Mucosa of descending colon (tissue), 3 donors: ENCODE measurements at regions not wholly inside any gene's neighbourhood (a gene's known extent, or its start where the extent isn't known, plus 50 kb on each side); places are given as distances from the start of the nearest gene placed in this dataset.

Experiments
- ATAC-seq: fragments of 200-7000 bp; cut with Tn5 transposase; one replicate; pipeline ENCODE4 v1.9.1; 2020; ENCODE audit warnings: mild to moderate bottlenecking, moderate library complexity
- DNase-seq, 3 donors: peaks; one replicate each; pipeline ENCODE4 v3.0.0-alpha.2; 2020
- H3K36me3 ChIP-seq: fragments of 200-600 bp; one replicate; pipeline ENCODE4 v1.8.0; 2021; ENCODE audit warnings: low read depth, mild to moderate bottlenecking
- H3K4me1 ChIP-seq: fragments of 200-600 bp; one replicate; pipeline ENCODE4 v1.8.0; 2021; ENCODE audit warnings: low read depth, mild to moderate bottlenecking
- H3K4me3 ChIP-seq: fragments of 200-600 bp; one replicate; pipeline ENCODE4 v1.8.0; 2021; ENCODE audit warnings: mild to moderate bottlenecking
- H3K9me3 ChIP-seq: fragments of 200-600 bp; one replicate; pipeline ENCODE4 v1.8.0; 2021; ENCODE audit warnings: mild to moderate bottlenecking
- intact Hi-C, 2 donors: fragments of 100-400 bp; cut with DNase I in 1 of 2; cut with micrococcal nuclease in 1 of 2; formaldehyde crosslinking; loops; one replicate each; pipeline versions ENCODE4 v1.11.0 to v1.11.1; 2022; cut with DNase I, micrococcal nuclease
- TF ChIP-seq, protein P1 (sequence below): fragments of 200-600 bp; IDR thresholded peaks from one replicate; pipeline ENCODE4 v1.8.0; 2022; ENCODE audit warnings: antibody characterized with exemption, mild to moderate bottlenecking
- donor health status: DM: no; HTN: no; CAD: no; lungs with moderate emphysema.
- donor health status: DM: no; HTN: no; CAD: no.
- donor health status: DM: no; HTN: yes; CAD: no.

DNA sequence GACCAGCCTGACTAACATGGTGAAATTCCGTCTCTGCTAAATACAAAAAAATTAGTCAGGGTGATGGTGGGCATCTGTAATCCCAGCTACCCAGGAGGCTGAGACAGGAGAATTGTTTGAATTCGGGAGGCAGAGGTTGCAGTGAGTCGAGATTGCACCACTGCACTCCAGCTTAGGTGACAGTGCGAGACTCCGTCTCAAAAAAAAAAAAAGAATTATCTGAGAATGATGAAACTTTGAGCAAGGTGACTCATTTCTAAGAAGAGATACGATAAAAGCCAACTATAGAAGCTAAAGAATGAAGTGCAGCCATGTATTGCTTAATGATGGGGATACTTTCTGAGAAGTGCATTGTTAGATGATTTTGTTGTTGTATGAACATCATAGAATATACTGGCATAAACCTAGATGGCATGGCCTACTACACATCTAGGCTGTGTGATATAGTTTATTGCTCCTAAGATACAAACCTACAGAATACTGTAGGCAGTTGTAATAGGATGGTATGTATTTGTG, 64.7 kb downstream of the SNRPE start:
- intact Hi-C loops, result no loop called here
- no peaks in the 10 kb centered on the region for H3K36me3 ChIP-seq

DNA sequence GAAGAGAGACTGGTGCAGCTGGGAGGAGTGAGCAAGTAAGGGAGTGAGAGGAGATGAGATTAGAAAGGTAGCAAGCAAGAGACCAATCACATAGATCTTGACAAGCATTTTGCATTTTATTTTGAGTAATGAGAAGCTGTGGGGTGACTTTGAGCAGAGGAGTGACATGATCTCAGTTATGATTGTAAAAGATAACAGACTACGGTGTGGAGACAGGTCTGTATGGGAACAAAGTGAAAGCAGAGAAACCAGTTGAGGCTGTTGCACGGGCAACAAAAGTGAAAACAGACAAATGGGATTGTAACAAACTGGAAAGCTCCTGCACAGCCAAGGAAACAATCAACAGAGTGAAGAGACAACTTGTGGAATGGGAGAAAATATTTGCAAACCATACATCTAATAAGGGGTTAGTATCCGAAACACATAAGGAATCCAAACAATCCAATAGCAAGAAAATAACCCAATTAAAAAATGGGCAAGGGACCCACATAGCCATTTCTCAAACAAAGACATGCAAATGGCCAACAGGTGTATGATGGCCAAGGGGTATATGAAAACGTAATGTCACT, 68.4 kb downstream of the SNRPE start:
- Histone ChIP-seq H3K9me3 (no peaks in the 10 kb centered on the region), H3K4me3 (no peak overlapping the region), H3K4me1 (no peaks in the 10 kb centered on the region), H3K36me3 (no peaks in the 10 kb centered on the region)
- TF ChIP-seq, protein P1, sequence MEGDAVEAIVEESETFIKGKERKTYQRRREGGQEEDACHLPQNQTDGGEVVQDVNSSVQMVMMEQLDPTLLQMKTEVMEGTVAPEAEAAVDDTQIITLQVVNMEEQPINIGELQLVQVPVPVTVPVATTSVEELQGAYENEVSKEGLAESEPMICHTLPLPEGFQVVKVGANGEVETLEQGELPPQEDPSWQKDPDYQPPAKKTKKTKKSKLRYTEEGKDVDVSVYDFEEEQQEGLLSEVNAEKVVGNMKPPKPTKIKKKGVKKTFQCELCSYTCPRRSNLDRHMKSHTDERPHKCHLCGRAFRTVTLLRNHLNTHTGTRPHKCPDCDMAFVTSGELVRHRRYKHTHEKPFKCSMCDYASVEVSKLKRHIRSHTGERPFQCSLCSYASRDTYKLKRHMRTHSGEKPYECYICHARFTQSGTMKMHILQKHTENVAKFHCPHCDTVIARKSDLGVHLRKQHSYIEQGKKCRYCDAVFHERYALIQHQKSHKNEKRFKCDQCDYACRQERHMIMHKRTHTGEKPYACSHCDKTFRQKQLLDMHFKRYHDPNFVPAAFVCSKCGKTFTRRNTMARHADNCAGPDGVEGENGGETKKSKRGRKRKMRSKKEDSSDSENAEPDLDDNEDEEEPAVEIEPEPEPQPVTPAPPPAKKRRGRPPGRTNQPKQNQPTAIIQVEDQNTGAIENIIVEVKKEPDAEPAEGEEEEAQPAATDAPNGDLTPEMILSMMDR, result no peak
- ATAC-seq (no peak), DNase-seq (no peak)
- intact Hi-C loops, result no loop called here

More for the DNA sequence above, 64.7 kb downstream of the SNRPE start:
- no peak overlapping the region for H3K4me3 ChIP-seq
- ATAC-seq, result no peak
- H3K4me1 ChIP-seq, result no peaks in the 10 kb centered on the region
- TF ChIP-seq, protein P1, result no peak
- no peaks in the 10 kb centered on the region for H3K9me3 ChIP-seq
- DNase-seq, result no peak

DNA sequence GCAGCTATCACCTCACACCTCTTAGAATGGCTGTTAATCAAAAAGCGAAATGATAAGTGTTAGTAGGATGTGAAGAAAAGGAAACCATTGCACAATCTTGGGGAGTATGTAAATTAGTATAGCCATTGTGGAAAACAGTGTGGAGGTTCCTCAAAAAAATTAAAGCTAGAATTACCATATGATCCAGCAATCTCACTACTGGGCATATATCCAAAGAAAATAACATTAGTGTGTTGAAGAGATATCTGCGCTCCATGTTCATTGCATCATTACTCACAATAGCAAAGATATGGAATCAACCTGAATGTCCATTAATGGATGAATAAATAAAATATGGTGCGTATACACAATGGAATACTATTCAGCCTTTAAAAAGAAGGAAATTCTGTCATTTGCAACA, 68.9 kb downstream of the SNRPE start:
- ATAC-seq, result no peak
- H3K4me3 ChIP-seq, result no peak overlapping the region
- DNase-seq, result no peak
- intact Hi-C loops, result no loop called here
- H3K9me3 ChIP-seq, result no peaks in the 10 kb centered on the region
- TF ChIP-seq, protein P1, result no peak
- H3K36me3 ChIP-seq, result no peaks in the 10 kb centered on the region
- H3K4me1 ChIP-seq, result no peaks in the 10 kb centered on the region

DNA sequence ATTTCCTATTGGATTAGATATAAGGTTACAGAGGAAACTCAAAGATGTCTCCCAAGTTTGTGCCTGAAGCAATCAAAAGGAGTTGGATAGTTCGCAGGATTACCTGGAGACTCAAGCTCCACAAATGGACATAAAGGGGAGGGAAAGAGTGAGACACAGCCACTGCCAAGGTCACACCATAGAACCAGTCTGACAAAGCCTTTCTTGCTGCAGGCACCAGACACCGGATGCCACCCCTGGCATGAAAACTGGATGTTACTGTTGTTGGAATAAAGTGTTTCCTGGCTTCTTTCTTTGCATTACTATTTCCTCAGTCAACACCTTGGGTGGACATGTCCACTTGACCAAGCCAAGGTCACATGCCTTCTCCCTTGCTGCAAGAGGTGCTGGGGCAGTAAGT, 70.6 kb downstream of the SNRPE start:
- no peak for ATAC-seq
- DNase-seq, result no peak
- TF ChIP-seq, protein P1, result no peak
- Histone ChIP-seq H3K4me3 (no peak overlapping the region), H3K4me1 (no peaks in the 10 kb centered on the region), H3K36me3 (no peaks in the 10 kb centered on the region), H3K9me3 (no peaks in the 10 kb centered on the region)
- intact Hi-C loops, result no loop called here

DNA sequence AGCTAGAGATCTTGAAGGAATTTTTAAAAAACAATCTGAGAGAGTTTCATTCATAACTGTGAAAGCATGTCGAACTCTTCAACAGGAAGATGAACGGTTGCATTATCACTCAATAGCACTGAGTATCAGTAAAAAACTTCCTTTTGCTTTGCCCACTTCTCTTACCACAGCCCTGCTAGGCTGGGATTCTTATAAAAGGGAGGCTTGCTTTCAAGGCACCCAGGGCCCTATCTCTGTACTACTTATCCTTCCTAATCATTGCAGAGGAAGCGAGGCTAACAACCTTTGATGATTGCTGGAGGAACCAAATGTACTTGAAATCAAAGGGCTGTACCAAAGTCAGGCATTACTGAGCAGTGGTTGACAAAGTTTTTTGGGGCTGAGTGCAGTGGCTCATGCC, 71.2 kb downstream of the SNRPE start:
- Histone ChIP-seq H3K36me3 (no peaks in the 10 kb centered on the region), H3K4me1 (no peaks in the 10 kb centered on the region), H3K9me3 (no peaks in the 10 kb centered on the region), H3K4me3 (no peak overlapping the region)
- DNase-seq (no peak), ATAC-seq (no peak)
- TF ChIP-seq, protein P1, result no peak
- intact Hi-C loops, result no loop called here

DNA sequence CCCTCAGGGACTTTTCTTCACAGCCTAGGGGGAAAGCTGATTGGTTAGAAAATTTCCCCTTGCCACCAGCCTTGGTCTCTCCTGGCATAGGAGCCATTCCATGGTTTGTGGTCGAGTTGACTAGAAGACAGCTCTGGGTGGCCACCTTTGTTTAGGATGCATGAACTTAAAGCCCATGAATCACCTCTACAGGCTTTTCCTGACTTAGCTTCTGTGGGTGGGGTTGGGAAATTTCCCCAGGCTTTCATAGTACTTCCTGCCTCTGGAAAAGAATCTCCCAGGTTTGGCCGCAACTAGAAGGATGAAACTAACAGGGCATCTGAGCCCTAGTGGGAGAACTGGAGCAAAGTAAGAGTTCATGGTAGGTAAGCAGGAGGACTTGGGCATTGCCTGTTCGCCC, 72.6 kb downstream of the SNRPE start:
- intact Hi-C loops, result no loop called here
- Histone ChIP-seq H3K36me3 (no peaks in the 10 kb centered on the region), H3K4me3 (no peak overlapping the region), H3K4me1 (no peaks in the 10 kb centered on the region), H3K9me3 (no peaks in the 10 kb centered on the region)
- ATAC-seq (no peak), DNase-seq (no peak)
- TF ChIP-seq, protein P1, result no peak
